Stimulated activated CD4-positive, alpha-beta T cell treated with anti-CD3 and anti-CD28 coated beads, Interleukin-12 subunit alpha, Interleukin-12 subunit beta, amount 100 ng/mL, for 4 hours (primary cell): ENCODE measurements at regions not wholly inside any gene's neighbourhood (a gene's known extent, or its start where the extent isn't known, plus 50 kb on each side); places are given as distances from the start of the nearest gene placed in this dataset.
"Not testable (repeated sequence)": the region's sequence is repeated elsewhere in the genome, so short reads cannot be mapped to it uniquely, and the experiment has no call there.

Source experiments
- DNase-seq: peaks from one replicate; pipeline ENCODE4 v3.0.0-alpha.2; 2020

- peak; percentile 65 for DNase-seq
Observed at GRCh38 chr17:47066841-47067682, 88.0 kb upstream of the RPRML start.

GRCh38 chr17:47066095-47066494 is 87.0 kb upstream of the RPRML start:
- DNase-seq, result no peak

- DNase-seq, result no peak
Observed at GRCh38 chr17:47064684-47065083, 85.6 kb upstream of the RPRML start.

- DNase-seq, result no peak
Observed at GRCh38 chr17:47063475-47063874, 84.4 kb upstream of the RPRML start.

- DNase-seq, result not testable (repeated sequence)
Observed at GRCh38 chr17:47062851-47063250, 83.8 kb upstream of the RPRML start.

- DNase-seq, result not testable (repeated sequence)
Observed at GRCh38 chr17:47060005-47060404, 81.0 kb upstream of the RPRML start.

GRCh38 chr17:47057830-47058229 is 78.8 kb upstream of the RPRML start:
- DNase-seq, result no peak

GRCh38 chr17:47057279-47057678 is 78.2 kb upstream of the RPRML start:
- DNase-seq, result not testable (repeated sequence)

GRCh38 chr17:47056687-47057086 is 77.6 kb upstream of the RPRML start:
- not testable (repeated sequence) for DNase-seq
